ENCODE measurements at regions not wholly inside any gene's neighbourhood (a gene's known extent, or its start where the extent isn't known, plus 50 kb on each side); places are given as distances from the start of the nearest gene placed in this dataset.
"Not testable (repeated sequence)": the region's sequence is repeated elsewhere in the genome, so short reads cannot be mapped to it uniquely, and the experiment has no call there.

- Histone ChIP-seq H3K27me3 (ENCODE audit: control insufficient read depth, insufficient read depth, low read length) (no peaks in the 10 kb centered on the region), H3K4me1 (ENCODE audit: control insufficient read depth, insufficient read depth, low read length, poor library complexity, severe bottlenecking) (no peaks in the 10 kb centered on the region), H3K9me3 (ENCODE audit: control insufficient read depth in 2 of 2, low read length in 2 of 2) (no peaks in the 10 kb centered on the region), H3K36me3 (ENCODE audit: control insufficient read depth, insufficient read depth, low read length) (no peaks in the 10 kb centered on the region), H3K4me3 (ENCODE audit: low read depth, low read length) (no peak overlapping the region), H3K27ac (ENCODE audit: insufficient read depth, low read length, poor library complexity, severe bottlenecking) (no peak overlapping the region)
- no peaks in the 10 kb centered on the region for H3K27me3 Mint-ChIP-seq
- H3K36me3 Mint-ChIP-seq = no peaks in the 10 kb centered on the region
- peaks cover 0 to 2% (median 0%) of the 10 kb centered on the region in 7 donors for H3K9me3 Mint-ChIP-seq
- no peak overlapping the region for H3K27ac Mint-ChIP-seq
- H3K4me3 Mint-ChIP-seq = no peak overlapping the region
- DNase-seq (no peak), ATAC-seq (ENCODE audit: low read depth in 2 of 2) (no peak)
- no peaks in the 10 kb centered on the region for H3K4me1 Mint-ChIP-seq
Measured at GRCh38 chr5:122615832-122616231, 159.0 kb upstream of the SNX2 start.

DNA sequence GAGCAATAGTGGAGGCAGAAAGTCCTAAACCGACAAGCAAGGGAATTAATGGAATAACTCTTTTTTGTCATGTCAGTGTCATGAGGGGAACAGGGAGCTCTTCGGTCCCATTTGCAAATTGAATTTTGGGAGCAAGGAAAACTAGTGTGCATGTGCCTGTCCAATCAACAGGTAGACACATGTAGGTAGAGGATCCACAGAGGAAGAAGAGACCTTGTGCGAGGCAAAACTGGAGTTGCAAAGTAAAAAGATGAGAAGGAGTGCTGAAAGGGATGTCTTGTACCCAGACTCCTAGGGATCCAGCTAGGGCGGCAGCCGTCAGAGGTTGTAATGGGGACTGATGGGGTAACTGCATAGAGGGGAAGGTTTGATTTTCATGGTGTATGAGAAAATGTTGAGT is 156.8 kb upstream of the SNX2 start:
- H3K27ac ChIP-seq (ENCODE audit: insufficient read depth, low read length, poor library complexity, severe bottlenecking); H3K36me3 Mint-ChIP-seq; H3K36me3 ChIP-seq (ENCODE audit: control insufficient read depth, insufficient read depth, low read length); H3K4me1 Mint-ChIP-seq; H3K9me3 Mint-ChIP-seq; H3K4me3 ChIP-seq (ENCODE audit: low read depth, low read length); H3K4me1 ChIP-seq (ENCODE audit: control insufficient read depth, insufficient read depth, low read length, poor library complexity, severe bottlenecking); H3K27ac Mint-ChIP-seq; H3K27me3 Mint-ChIP-seq; H3K4me3 Mint-ChIP-seq; H3K9me3 ChIP-seq (ENCODE audit: control insufficient read depth in 2 of 2, low read length in 2 of 2); DNase-seq; ATAC-seq (ENCODE audit: low read depth in 2 of 2); H3K27me3 ChIP-seq (ENCODE audit: control insufficient read depth, insufficient read depth, low read length): not testable (repeated sequence)

- not testable (repeated sequence) for H3K9me3 ChIP-seq (ENCODE audit: control insufficient read depth in 2 of 2, low read length in 2 of 2); H3K9me3 Mint-ChIP-seq; H3K36me3 ChIP-seq (ENCODE audit: control insufficient read depth, insufficient read depth, low read length); H3K4me1 Mint-ChIP-seq; H3K27ac Mint-ChIP-seq; H3K27me3 Mint-ChIP-seq; H3K27ac ChIP-seq (ENCODE audit: insufficient read depth, low read length, poor library complexity, severe bottlenecking); H3K36me3 Mint-ChIP-seq; H3K4me3 Mint-ChIP-seq; DNase-seq; ATAC-seq (ENCODE audit: low read depth in 2 of 2); H3K4me1 ChIP-seq (ENCODE audit: control insufficient read depth, insufficient read depth, low read length, poor library complexity, severe bottlenecking); H3K4me3 ChIP-seq (ENCODE audit: low read depth, low read length); H3K27me3 ChIP-seq (ENCODE audit: control insufficient read depth, insufficient read depth, low read length)
Measured at GRCh38 chr5:122620768-122621167, 154.1 kb upstream of the SNX2 start.

DNA sequence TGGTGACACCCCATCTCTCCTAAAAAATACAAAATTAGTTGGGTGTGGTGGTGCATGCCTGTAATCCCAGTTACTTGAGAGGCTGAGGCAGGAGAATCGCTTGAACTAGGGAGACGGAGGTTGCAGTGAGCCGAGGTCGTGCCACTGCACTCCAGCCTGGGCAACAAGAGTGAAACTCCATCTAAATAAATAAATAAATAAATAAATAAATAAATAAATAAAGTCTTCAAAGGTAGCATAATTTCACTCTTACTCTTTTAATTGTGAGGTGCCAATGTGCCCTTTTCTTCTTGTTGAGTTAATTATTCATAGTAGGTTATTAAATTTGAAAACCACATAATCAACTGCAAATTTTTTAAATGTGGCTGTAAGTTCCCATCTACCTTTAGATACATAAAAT is 146.2 kb upstream of the SNX2 start:
- ATAC-seq (ENCODE audit: low read depth in 2 of 2); H3K27ac Mint-ChIP-seq; H3K9me3 Mint-ChIP-seq; DNase-seq; H3K4me1 Mint-ChIP-seq; H3K27me3 ChIP-seq (ENCODE audit: control insufficient read depth, insufficient read depth, low read length); H3K4me1 ChIP-seq (ENCODE audit: control insufficient read depth, insufficient read depth, low read length, poor library complexity, severe bottlenecking); H3K9me3 ChIP-seq (ENCODE audit: control insufficient read depth in 2 of 2, low read length in 2 of 2); H3K27ac ChIP-seq (ENCODE audit: insufficient read depth, low read length, poor library complexity, severe bottlenecking); H3K4me3 ChIP-seq (ENCODE audit: low read depth, low read length); H3K36me3 ChIP-seq (ENCODE audit: control insufficient read depth, insufficient read depth, low read length); H3K27me3 Mint-ChIP-seq; H3K4me3 Mint-ChIP-seq; H3K36me3 Mint-ChIP-seq: not testable (repeated sequence)

DNA sequence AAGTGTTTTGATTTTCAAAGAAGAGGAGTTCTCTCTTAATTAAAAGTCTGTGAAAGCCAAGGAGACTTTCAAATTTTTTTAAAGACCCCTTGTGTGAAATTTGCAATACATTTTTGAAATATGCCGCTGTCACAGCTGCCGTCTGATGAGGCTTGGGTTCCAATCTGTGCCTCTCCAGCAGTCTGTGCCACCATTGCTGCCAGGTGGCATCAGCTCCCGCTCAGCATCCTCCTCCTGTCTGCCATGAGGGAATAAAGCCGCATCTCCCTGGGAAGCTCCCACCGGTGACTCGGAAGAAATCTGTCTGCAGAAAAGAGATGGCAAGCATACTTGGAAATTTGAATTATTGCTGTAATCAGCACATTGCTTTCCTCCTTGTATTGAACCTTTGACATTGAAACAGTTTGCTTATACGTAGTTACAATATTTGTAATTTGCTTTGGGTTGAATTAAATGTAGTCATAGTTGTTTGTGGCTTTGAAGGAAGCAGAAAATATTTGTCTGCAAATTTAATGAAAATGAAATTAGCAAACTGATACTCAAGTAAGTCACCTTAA is 145.7 kb upstream of the SNX2 start:
- no peaks in the 10 kb centered on the region for H3K4me1 ChIP-seq (ENCODE audit: control insufficient read depth, insufficient read depth, low read length, poor library complexity, severe bottlenecking)
- no peaks in the 10 kb centered on the region for H3K27me3 ChIP-seq (ENCODE audit: control insufficient read depth, insufficient read depth, low read length)
- H3K27me3 Mint-ChIP-seq = no peaks in the 10 kb centered on the region
- no peaks in the 10 kb centered on the region for H3K36me3 ChIP-seq (ENCODE audit: control insufficient read depth, insufficient read depth, low read length)
- ATAC-seq (ENCODE audit: low read depth in 2 of 2) = no peak
- H3K4me3 Mint-ChIP-seq = no peak overlapping the region
- no peak overlapping the region for H3K4me3 ChIP-seq (ENCODE audit: low read depth, low read length)
- DNase-seq = no peak
- H3K27ac ChIP-seq (ENCODE audit: insufficient read depth, low read length, poor library complexity, severe bottlenecking) = no peak overlapping the region
- H3K27ac Mint-ChIP-seq = no peak overlapping the region
- H3K4me1 Mint-ChIP-seq = no peaks in the 10 kb centered on the region
- H3K9me3 ChIP-seq (ENCODE audit: control insufficient read depth in 2 of 2, low read length in 2 of 2) = no peaks in the 10 kb centered on the region
- H3K9me3 Mint-ChIP-seq = peaks cover 0 to 4% (median 0%) of the 10 kb centered on the region in 7 donors
- no peaks in the 10 kb centered on the region for H3K36me3 Mint-ChIP-seq

DNA sequence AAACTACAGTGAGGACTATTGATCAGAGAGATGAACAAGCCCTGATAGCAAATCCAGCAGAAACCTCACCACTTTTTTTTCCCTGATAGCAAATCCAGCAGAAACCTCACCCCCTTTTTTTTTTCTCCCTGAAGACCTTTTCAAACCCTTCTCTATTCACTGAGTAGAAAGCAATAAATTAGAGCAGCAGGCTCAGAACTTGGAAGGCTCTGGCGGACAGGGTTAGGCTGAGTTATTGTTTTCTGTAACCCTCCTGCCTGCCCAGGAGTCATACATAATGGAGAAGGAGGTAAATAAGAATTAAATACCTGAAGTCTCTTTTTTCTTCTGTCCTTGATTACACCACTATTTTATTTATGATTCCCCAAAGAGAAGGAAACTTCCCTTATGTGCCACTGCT is 136.3 kb upstream of the SNX2 start:
- no peaks in the 10 kb centered on the region for H3K4me1 Mint-ChIP-seq
- no peaks in the 10 kb centered on the region for H3K27me3 Mint-ChIP-seq
- no peak overlapping the region for H3K27ac Mint-ChIP-seq
- H3K36me3 ChIP-seq (ENCODE audit: control insufficient read depth, insufficient read depth, low read length) = no peaks in the 10 kb centered on the region
- H3K9me3 ChIP-seq (ENCODE audit: control insufficient read depth in 2 of 2, low read length in 2 of 2) = no peaks in the 10 kb centered on the region
- no peak for ATAC-seq (ENCODE audit: low read depth in 2 of 2)
- H3K27ac ChIP-seq (ENCODE audit: insufficient read depth, low read length, poor library complexity, severe bottlenecking) = no peak overlapping the region
- no peak for DNase-seq
- H3K27me3 ChIP-seq (ENCODE audit: control insufficient read depth, insufficient read depth, low read length) = no peaks in the 10 kb centered on the region
- H3K36me3 Mint-ChIP-seq = no peaks in the 10 kb centered on the region
- H3K4me3 Mint-ChIP-seq = no peak overlapping the region
- H3K4me1 ChIP-seq (ENCODE audit: control insufficient read depth, insufficient read depth, low read length, poor library complexity, severe bottlenecking) = no peaks in the 10 kb centered on the region
- H3K9me3 Mint-ChIP-seq = peaks cover 0 to 5% (median 0%) of the 10 kb centered on the region in 7 donors
- H3K4me3 ChIP-seq (ENCODE audit: low read depth, low read length) = no peak overlapping the region

GRCh38 chr5:122639033-122639432 is 135.8 kb upstream of the SNX2 start:
- H3K4me1 ChIP-seq (ENCODE audit: control insufficient read depth, insufficient read depth, low read length, poor library complexity, severe bottlenecking) = no peaks in the 10 kb centered on the region
- H3K27ac Mint-ChIP-seq = no peak overlapping the region
- H3K27me3 Mint-ChIP-seq = no peaks in the 10 kb centered on the region
- no peaks in the 10 kb centered on the region for H3K9me3 ChIP-seq (ENCODE audit: control insufficient read depth in 2 of 2, low read length in 2 of 2)
- no peak overlapping the region for H3K4me3 ChIP-seq (ENCODE audit: low read depth, low read length)
- no peak overlapping the region for H3K27ac ChIP-seq (ENCODE audit: insufficient read depth, low read length, poor library complexity, severe bottlenecking)
- peaks cover 0 to 5% (median 0%) of the 10 kb centered on the region in 7 donors for H3K9me3 Mint-ChIP-seq
- H3K27me3 ChIP-seq (ENCODE audit: control insufficient read depth, insufficient read depth, low read length) = no peaks in the 10 kb centered on the region
- H3K36me3 ChIP-seq (ENCODE audit: control insufficient read depth, insufficient read depth, low read length) = no peaks in the 10 kb centered on the region
- no peak overlapping the region for H3K4me3 Mint-ChIP-seq
- H3K4me1 Mint-ChIP-seq = no peaks in the 10 kb centered on the region
- ATAC-seq (ENCODE audit: low read depth in 2 of 2) (no peak), DNase-seq (no peak)
- no peaks in the 10 kb centered on the region for H3K36me3 Mint-ChIP-seq

GRCh38 chr5:122639864-122640263 is 135.0 kb upstream of the SNX2 start:
- peaks cover 0 to 5% (median 0%) of the 10 kb centered on the region in 7 donors for H3K9me3 Mint-ChIP-seq
- Histone ChIP-seq H3K4me1 (ENCODE audit: control insufficient read depth, insufficient read depth, low read length, poor library complexity, severe bottlenecking) (no peaks in the 10 kb centered on the region), H3K4me3 (ENCODE audit: low read depth, low read length) (no peak overlapping the region), H3K27me3 (ENCODE audit: control insufficient read depth, insufficient read depth, low read length) (no peaks in the 10 kb centered on the region), H3K27ac (ENCODE audit: insufficient read depth, low read length, poor library complexity, severe bottlenecking) (no peak overlapping the region), H3K9me3 (ENCODE audit: control insufficient read depth in 2 of 2, low read length in 2 of 2) (no peaks in the 10 kb centered on the region), H3K36me3 (ENCODE audit: control insufficient read depth, insufficient read depth, low read length) (no peaks in the 10 kb centered on the region)
- H3K4me3 Mint-ChIP-seq = no peak overlapping the region
- no peak for ATAC-seq (ENCODE audit: low read depth in 2 of 2)
- no peak for DNase-seq
- H3K27me3 Mint-ChIP-seq = no peaks in the 10 kb centered on the region
- H3K27ac Mint-ChIP-seq = no peak overlapping the region
- no peaks in the 10 kb centered on the region for H3K4me1 Mint-ChIP-seq
- no peaks in the 10 kb centered on the region for H3K36me3 Mint-ChIP-seq

Measured in CD4-positive, CD25-positive, alpha-beta regulatory T cell (primary cell).